HEK293 (cell line): ENCODE measurements at regions not wholly inside any gene's neighbourhood (a gene's known extent, or its start where the extent isn't known, plus 50 kb on each side); places are given as distances from the start of the nearest gene placed in this dataset.

Source experiments
- CTCF ChIA-PET: fragments of 350-600 bp; formaldehyde crosslinking; extraction: SDS; loops from one replicate; lab custom pipeline; 2021; ENCODE audit warnings: antibody characterized with exemption; lab: Yijun Ruan, JAX
- POLR2A ChIA-PET: fragments of 300-600 bp; formaldehyde crosslinking; extraction: SDS; loops from one replicate; lab custom pipeline; 2020; ENCODE audit warnings: antibody characterized with exemption, inconsistent platforms; lab: Yijun Ruan, JAX
- H3K27ac ChIP-seq: fragments of 200-500 bp; sonication (Bioruptor generic); 2 replicates; pipeline ENCODE4 v1.5.1; 2014; ENCODE audit warnings: low read depth, low read length, control low read depth, inconsistent platforms; ENCODE audit errors: extremely low read depth
- H3K36me3 ChIP-seq, 2 experiments: fragments of 200-500 bp in 1 of 2; sonication (Bioruptor generic) in 1 of 2; 1 replicate in 1 of 2; 2 replicates in 1 of 2; pipeline ENCODE4 v1.5.1; 2014 to 2017; ENCODE audit warnings: inconsistent platforms in 2 of 2, low read length in 2 of 2; ENCODE audit not compliant: control insufficient read depth in 2 of 2, insufficient read depth in 1 of 2
- H3K4me1 ChIP-seq: fragments of 200-500 bp; sonication (Bioruptor generic); 2 replicates; pipeline ENCODE4 v1.5.1; 2014; ENCODE audit warnings: mild to moderate bottlenecking, low read length, inconsistent platforms; ENCODE audit not compliant: control insufficient read depth, insufficient read depth
- H3K4me3 ChIP-seq: 2 replicates; pipeline ENCODE4 v1.5.1; 2011; ENCODE audit warnings: low read depth, mild to moderate bottlenecking, control low read depth, low read length, moderate library complexity
- H3K9me3 ChIP-seq: fragments of 200-500 bp; sonication (Bioruptor generic); 2 replicates; pipeline ENCODE4 v1.5.1; 2014; ENCODE audit warnings: low read depth, low read length, inconsistent platforms; ENCODE audit not compliant: control insufficient read depth, insufficient read depth
- HOXC10 ChIP-seq: sonication (generic); formaldehyde crosslinking; IDR thresholded peaks from 2 replicates; pipeline ENCODE4 v1.8.1; 2023; ENCODE audit warnings: mild to moderate bottlenecking, missing genetic modification reagents
- KLF8 ChIP-seq: fragments of 450-650 bp; formaldehyde crosslinking; IDR thresholded peaks from 2 replicates; pipeline ENCODE4 v1.5.1; 2016; ENCODE audit warnings: missing biosample characterization, missing genetic modification characterization
- SP2 ChIP-seq: fragments of 450-650 bp; formaldehyde crosslinking; IDR thresholded peaks from 2 replicates; pipeline ENCODE4 v1.5.1; 2016; ENCODE audit warnings: missing biosample characterization, missing genetic modification characterization
- TRIM28 ChIP-seq: IDR thresholded peaks from 2 replicates; pipeline ENCODE4 v1.6.1; 2011; ENCODE audit warnings: low read length, control low read depth, borderline replicate concordance
- ZEB2 ChIP-seq: fragments of 450-650 bp; formaldehyde crosslinking; IDR thresholded peaks from 2 replicates; pipeline ENCODE4 v1.5.1; 2016; ENCODE audit warnings: missing biosample characterization, missing genetic modification characterization
- ZNF138 ChIP-seq: fragments of 450-650 bp; formaldehyde crosslinking; IDR thresholded peaks from 2 replicates; pipeline ENCODE4 v1.5.1; 2016; ENCODE audit warnings: missing biosample characterization, missing genetic modification characterization, borderline replicate concordance
- ZNF146 ChIP-seq: fragments of 450-650 bp; formaldehyde crosslinking; IDR thresholded peaks from 2 replicates; pipeline ENCODE4 v1.5.1; 2016; ENCODE audit warnings: missing biosample characterization, missing genetic modification characterization
- ZNF175 ChIP-seq: fragments of 450-650 bp; formaldehyde crosslinking; IDR thresholded peaks from 2 replicates; pipeline ENCODE4 v1.5.1; 2016; ENCODE audit warnings: missing biosample characterization, missing genetic modification characterization
- ZNF311 ChIP-seq: fragments of 450-650 bp; formaldehyde crosslinking; IDR thresholded peaks from 2 replicates; pipeline ENCODE4 v1.5.1; 2017; ENCODE audit warnings: missing biosample characterization, missing genetic modification characterization, borderline replicate concordance
- ZNF335 ChIP-seq: fragments of 450-650 bp; formaldehyde crosslinking; conservative IDR thresholded peaks from 2 replicates; pipeline ENCODE4 v1.5.1; 2016; ENCODE audit warnings: missing biosample characterization, missing genetic modification characterization
- ZNF341 ChIP-seq: fragments of 450-650 bp; formaldehyde crosslinking; IDR thresholded peaks from 2 replicates; pipeline ENCODE4; 2016; ENCODE audit warnings: low read depth, missing biosample characterization, missing genetic modification characterization
- ZNF416 ChIP-seq: fragments of 450-650 bp; formaldehyde crosslinking; IDR thresholded peaks from 2 replicates; pipeline ENCODE4 v1.5.1; 2016; ENCODE audit warnings: missing biosample characterization, missing genetic modification characterization
- ZNF426 ChIP-seq: fragments of 450-650 bp; formaldehyde crosslinking; IDR thresholded peaks from 2 replicates; pipeline ENCODE4 v1.5.1; 2017; ENCODE audit warnings: missing biosample characterization, missing genetic modification characterization, mild to moderate bottlenecking, inconsistent platforms, moderate library complexity
- ZNF48 ChIP-seq: fragments of 450-650 bp; formaldehyde crosslinking; IDR thresholded peaks from 2 replicates; pipeline ENCODE4 v1.5.1; 2016; ENCODE audit warnings: missing biosample characterization, missing genetic modification characterization
- ZNF560 ChIP-seq: fragments of 450-650 bp; formaldehyde crosslinking; IDR thresholded peaks from 2 replicates; pipeline ENCODE4 v1.5.1; 2017; ENCODE audit warnings: missing biosample characterization, missing genetic modification characterization, borderline replicate concordance
- ZNF658 ChIP-seq: fragments of 450-650 bp; formaldehyde crosslinking; IDR thresholded peaks from 2 replicates; pipeline ENCODE4; 2016; ENCODE audit warnings: missing biosample characterization, missing genetic modification characterization
- ZNF837 ChIP-seq: fragments of 450-650 bp; formaldehyde crosslinking; IDR thresholded peaks from 2 replicates; pipeline ENCODE4 v1.5.1; 2016; ENCODE audit warnings: missing biosample characterization, missing genetic modification characterization
- TF ChIP-seq, protein P1 (sequence below): fragments of 450-650 bp; IDR thresholded peaks from 2 replicates; pipeline ENCODE4 v1.5.1; 2018; ENCODE audit warnings: missing biosample characterization, mild to moderate bottlenecking, missing genetic modification characterization
- TF ChIP-seq, protein P2 (sequence below): fragments of 450-650 bp; formaldehyde crosslinking; IDR thresholded peaks from 2 replicates; pipeline ENCODE4 v1.5.1; 2016; ENCODE audit warnings: missing biosample characterization, missing genetic modification characterization
- TF ChIP-seq, protein P3 (sequence below): fragments of 450-650 bp; formaldehyde crosslinking; IDR thresholded peaks from 2 replicates; pipeline ENCODE4 v1.5.1; 2016; ENCODE audit warnings: missing biosample characterization, missing genetic modification characterization
- TF ChIP-seq, protein P4 (sequence below): fragments of 450-650 bp; formaldehyde crosslinking; IDR thresholded peaks from 2 replicates; pipeline ENCODE4 v1.5.1; 2016; ENCODE audit warnings: missing biosample characterization, missing genetic modification characterization

DNA sequence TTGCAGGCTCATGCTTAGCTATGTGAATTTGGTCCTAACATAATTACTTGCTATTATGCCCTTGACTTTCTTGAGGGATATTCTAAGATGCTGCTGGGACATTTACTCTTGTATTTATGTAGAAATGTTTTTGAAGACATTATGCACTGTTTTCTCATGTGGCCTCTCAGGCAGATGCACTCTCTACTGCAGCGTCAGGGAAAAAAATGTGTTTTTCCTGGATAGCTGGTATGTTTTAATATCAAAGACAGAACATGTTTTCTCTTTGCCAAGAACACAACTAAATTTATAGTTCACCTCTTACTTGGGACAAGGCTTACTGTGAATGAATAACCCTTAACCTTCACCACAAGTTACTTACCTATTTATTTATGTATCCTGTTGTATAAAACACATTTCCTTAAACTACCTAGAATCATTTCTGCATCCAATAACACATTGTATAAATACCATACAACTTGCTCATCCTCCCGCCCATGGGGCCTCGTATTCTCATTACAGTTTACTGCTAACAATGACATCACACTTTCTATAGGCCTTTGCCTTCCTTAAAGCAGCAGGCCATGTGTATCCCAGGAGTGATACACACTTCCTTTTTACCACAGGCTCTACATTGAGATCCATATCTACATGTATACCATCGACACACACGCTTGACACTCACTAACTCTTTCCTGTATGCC is 178.7 kb downstream of the SLIT2 start (continued):
- TF ChIP-seq, protein P1, sequence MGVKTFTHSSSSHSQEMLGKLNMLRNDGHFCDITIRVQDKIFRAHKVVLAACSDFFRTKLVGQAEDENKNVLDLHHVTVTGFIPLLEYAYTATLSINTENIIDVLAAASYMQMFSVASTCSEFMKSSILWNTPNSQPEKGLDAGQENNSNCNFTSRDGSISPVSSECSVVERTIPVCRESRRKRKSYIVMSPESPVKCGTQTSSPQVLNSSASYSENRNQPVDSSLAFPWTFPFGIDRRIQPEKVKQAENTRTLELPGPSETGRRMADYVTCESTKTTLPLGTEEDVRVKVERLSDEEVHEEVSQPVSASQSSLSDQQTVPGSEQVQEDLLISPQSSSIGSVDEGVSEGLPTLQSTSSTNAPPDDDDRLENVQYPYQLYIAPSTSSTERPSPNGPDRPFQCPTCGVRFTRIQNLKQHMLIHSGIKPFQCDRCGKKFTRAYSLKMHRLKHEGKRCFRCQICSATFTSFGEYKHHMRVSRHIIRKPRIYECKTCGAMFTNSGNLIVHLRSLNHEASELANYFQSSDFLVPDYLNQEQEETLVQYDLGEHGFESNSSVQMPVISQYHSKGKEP (tag by site-specific recombination) = no peak
- TF ChIP-seq, all 188 proteins: peak for 0

DNA sequence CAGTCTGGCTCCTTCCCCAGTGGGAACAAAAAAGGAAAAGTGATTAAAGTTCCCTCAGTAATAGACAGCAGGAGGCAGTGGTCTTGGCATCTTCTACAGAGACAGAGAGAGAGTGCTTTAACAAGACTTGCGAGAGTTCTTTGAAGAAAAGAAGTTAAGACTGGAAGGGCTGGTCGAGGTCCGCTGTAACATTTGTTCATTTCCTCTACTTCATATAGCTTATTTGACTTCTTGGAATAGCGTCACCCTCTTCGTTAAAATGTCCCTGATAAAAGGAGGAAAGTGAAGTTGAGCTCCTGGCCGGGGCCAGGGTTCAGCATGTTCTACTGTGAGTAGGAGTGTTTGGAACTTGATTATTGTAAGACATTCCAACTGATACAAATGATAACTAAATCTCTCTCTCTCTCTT is 179.8 kb downstream of the SLIT2 start:
- ChIA-PET POLR2A (no interaction called here), CTCF (no interaction called here)
- no peak overlapping the region for H3K27ac ChIP-seq
- H3K4me1 ChIP-seq = peaks cover 2% of the 10 kb centered on the region
- no peak overlapping the region for H3K4me3 ChIP-seq
- H3K36me3 ChIP-seq = no peaks in the 10 kb centered on the region
- no peak for TF ChIP-seq ZNF416 (tag by site-specific recombination)
- no peak for TF ChIP-seq ZNF341
- TF ChIP-seq KLF8 = no peak
- TF ChIP-seq ZNF335 = no peak
- no peak for TF ChIP-seq ZNF658 (tag by site-specific recombination)
- TF ChIP-seq ZNF146 = no peak
- no peak for TF ChIP-seq SP2 (tag by site-specific recombination)
- no peak for TF ChIP-seq ZEB2 (tag by site-specific recombination)
- TF ChIP-seq ZNF560 (tag by site-specific recombination) = no peak
- no peak for TF ChIP-seq ZNF138 (tag by site-specific recombination)
- no peak for TF ChIP-seq TRIM28
- no peak for TF ChIP-seq ZNF175
- TF ChIP-seq, protein P2, sequence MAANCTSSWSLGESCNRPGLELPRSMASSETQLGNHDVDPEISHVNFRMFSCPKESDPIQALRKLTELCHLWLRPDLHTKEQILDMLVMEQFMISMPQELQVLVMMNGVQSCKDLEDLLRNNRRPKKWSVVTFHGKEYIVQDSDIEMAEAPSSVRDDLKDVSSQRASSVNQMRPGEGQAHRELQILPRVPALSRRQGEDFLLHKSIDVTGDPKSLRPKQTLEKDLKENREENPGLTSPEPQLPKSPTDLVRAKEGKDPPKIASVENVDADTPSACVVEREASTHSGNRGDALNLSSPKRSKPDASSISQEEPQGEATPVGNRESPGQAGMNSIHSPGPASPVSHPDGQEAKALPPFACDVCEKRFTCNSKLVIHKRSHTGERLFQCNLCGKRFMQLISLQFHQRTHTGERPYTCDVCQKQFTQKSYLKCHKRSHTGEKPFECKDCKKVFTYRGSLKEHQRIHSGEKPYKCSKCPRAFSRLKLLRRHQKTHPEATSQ (tag by site-specific recombination) = no peak
- no peak for TF ChIP-seq ZNF426 (tag by site-specific recombination)
- no peak for TF ChIP-seq ZNF837
- TF ChIP-seq ZNF311 = no peak
- TF ChIP-seq, protein P3, sequence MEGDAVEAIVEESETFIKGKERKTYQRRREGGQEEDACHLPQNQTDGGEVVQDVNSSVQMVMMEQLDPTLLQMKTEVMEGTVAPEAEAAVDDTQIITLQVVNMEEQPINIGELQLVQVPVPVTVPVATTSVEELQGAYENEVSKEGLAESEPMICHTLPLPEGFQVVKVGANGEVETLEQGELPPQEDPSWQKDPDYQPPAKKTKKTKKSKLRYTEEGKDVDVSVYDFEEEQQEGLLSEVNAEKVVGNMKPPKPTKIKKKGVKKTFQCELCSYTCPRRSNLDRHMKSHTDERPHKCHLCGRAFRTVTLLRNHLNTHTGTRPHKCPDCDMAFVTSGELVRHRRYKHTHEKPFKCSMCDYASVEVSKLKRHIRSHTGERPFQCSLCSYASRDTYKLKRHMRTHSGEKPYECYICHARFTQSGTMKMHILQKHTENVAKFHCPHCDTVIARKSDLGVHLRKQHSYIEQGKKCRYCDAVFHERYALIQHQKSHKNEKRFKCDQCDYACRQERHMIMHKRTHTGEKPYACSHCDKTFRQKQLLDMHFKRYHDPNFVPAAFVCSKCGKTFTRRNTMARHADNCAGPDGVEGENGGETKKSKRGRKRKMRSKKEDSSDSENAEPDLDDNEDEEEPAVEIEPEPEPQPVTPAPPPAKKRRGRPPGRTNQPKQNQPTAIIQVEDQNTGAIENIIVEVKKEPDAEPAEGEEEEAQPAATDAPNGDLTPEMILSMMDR (tag by site-specific recombination) = no peak
- H3K9me3 ChIP-seq = no peaks in the 10 kb centered on the region

DNA sequence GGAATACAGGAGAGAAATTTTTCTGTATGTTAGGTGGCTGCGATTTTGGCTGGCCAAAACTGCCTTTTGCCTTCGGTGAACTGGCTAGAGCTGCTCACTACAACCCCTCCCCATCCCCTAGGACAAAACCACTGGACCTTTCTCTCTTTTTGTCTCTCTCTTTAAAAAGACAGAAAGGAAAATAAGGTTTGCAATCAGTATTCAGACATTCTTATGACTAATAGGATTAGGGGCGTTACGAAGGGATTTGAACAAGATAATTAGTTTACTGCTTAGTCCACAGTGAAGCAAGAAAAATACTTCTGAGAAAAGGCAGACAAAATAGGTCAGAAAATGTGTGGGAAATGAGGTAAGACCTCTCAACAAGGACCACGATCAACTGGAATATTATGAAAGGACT is 180.4 kb downstream of the SLIT2 start:
- H3K36me3 ChIP-seq = no peaks in the 10 kb centered on the region
- no peak overlapping the region for H3K4me3 ChIP-seq
- TF ChIP-seq, protein P4, sequence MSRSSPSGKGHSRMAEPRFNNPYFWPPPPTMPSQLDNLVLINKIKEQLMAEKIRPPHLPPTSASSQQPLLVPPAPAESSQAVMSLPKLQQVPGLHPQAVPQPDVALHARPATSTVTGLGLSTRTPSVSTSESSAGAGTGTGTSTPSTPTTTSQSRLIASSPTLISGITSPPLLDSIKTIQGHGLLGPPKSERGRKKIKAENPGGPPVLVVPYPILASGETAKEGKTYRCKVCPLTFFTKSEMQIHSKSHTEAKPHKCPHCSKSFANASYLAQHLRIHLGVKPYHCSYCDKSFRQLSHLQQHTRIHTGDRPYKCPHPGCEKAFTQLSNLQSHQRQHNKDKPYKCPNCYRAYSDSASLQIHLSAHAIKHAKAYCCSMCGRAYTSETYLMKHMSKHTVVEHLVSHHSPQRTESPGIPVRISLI (tag by site-specific recombination) = no peak
- TF ChIP-seq ZNF48 (tag by site-specific recombination) = no peak
- TF ChIP-seq HOXC10 (CRISPR knock-in tag) = no peak
- peaks cover 2% of the 10 kb centered on the region for H3K4me1 ChIP-seq
- H3K9me3 ChIP-seq = no peaks in the 10 kb centered on the region
- H3K27ac ChIP-seq = no peak overlapping the region
- POLR2A ChIA-PET = no interaction called here
- CTCF ChIA-PET = no interaction called here
